K562 (cell line): ENCODE measurements at regions not wholly inside any gene's neighbourhood (a gene's known extent, or its start where the extent isn't known, plus 50 kb on each side); places are given as distances from the start of the nearest gene placed in this dataset.

ENCODE experiments used
- ATAC-seq: fragments of 200-7000 bp; cut with Tn5 transposase; 3 replicates; pipeline ENCODE4 v1.9.1; 2020; ENCODE audit warnings: moderate library complexity
- BruUV-seq: library from RNA; stranded (reverse); fragments of 400-500 nt; replicated peaks from 2 replicates; lab custom pipeline; 2021; lab: Mats Ljungman, UMichigan
- CTCF ChIA-PET: fragments of 300-600 bp; formaldehyde crosslinking; extraction: SDS; loops from one replicate; lab custom pipeline; 2021; ENCODE audit warnings: low intra/inter-chr PET ratio; lab: Yijun Ruan, JAX
- POLR2A ChIA-PET: fragments of 300-600, 350-650 bp; sonication (Branson Sonifier 250); formaldehyde crosslinking; extraction: SDS; loops from one replicate; lab custom pipeline; 2021; ENCODE audit warnings: antibody characterized with exemption, inconsistent platforms; lab: Yijun Ruan, JAX
- DNase-seq, 4 experiments: peaks; one replicate each; pipeline versions ENCODE4 v3.0.0 to v3.0.0-alpha.2; 2011 to 2018; ENCODE audit warnings: low spot score in 3 of 4, mixed read lengths in 3 of 4; ENCODE audit errors: extremely low read depth in 1 of 4
- FAIRE-seq: peaks from 2 replicates; lab custom pipeline; 2011; peaks lifted over from hg19 to GRCh38; lab: Jason Lieb, UNC
- H2AFZ ChIP-seq: 2 replicates; pipeline ENCODE4 v1.6.0; 2011; ENCODE audit warnings: low read depth, low read length, control low read depth, inconsistent platforms
- H3K27ac ChIP-seq: fragments of 200-600 bp; 3 replicates; pipeline ENCODE4 v1.8.0; 2011; ENCODE audit warnings: low read depth, mild to moderate bottlenecking, control low read depth, inconsistent platforms, low read length, moderate library complexity, mixed read lengths; ENCODE audit errors: extremely low read depth
- H3K27me3 ChIP-seq, 2 experiments: fragments of 300-600 bp in 1 of 2; 2 replicates in 1 of 2; 3 replicates in 1 of 2; pipeline versions ENCODE4 v1.6.0 to v1.8.0; 2011; ENCODE audit warnings: inconsistent platforms in 2 of 2, low read length in 2 of 2, mild to moderate bottlenecking in 1 of 2, mixed read lengths in 1 of 2, moderate library complexity in 1 of 2; ENCODE audit not compliant: control insufficient read depth in 2 of 2, insufficient read depth in 2 of 2
- H3K36me3 ChIP-seq: fragments of 300-600 bp; 3 replicates; pipeline ENCODE4 v1.8.0; 2011; ENCODE audit warnings: mild to moderate bottlenecking, low read length, inconsistent platforms; ENCODE audit not compliant: control insufficient read depth, insufficient read depth
- H3K4me1 ChIP-seq, 2 experiments: fragments of 200-600 bp in 1 of 2; replicated peaks in 1 of 2; 2 replicates in 1 of 2; 3 replicates in 1 of 2; pipeline versions ENCODE4 v1.5.1 to v1.8.0; 2011; ENCODE audit warnings: inconsistent platforms in 2 of 2, low read length in 2 of 2, mild to moderate bottlenecking in 1 of 2, mixed read lengths in 1 of 2, moderate library complexity in 1 of 2; ENCODE audit not compliant: control insufficient read depth in 2 of 2, insufficient read depth in 2 of 2
- H3K4me2 ChIP-seq: 2 replicates; pipeline ENCODE4 v1.6.1; 2011; ENCODE audit warnings: low read length, control low read depth, inconsistent platforms, mixed read lengths; ENCODE audit not compliant: insufficient read depth
- H3K4me3 ChIP-seq: fragments of 200-600 bp; sonication (generic), shearing (Covaris generic); 2 replicates; pipeline ENCODE4 v1.5.1; 2016; ENCODE audit warnings: control low read depth, inconsistent platforms
- H3K79me2 ChIP-seq: fragments of 200-600 bp; 3 replicates; pipeline ENCODE4 v1.8.0; 2011; ENCODE audit warnings: low read length, inconsistent platforms; ENCODE audit not compliant: control insufficient read depth, insufficient read depth
- H3K9ac ChIP-seq, 2 experiments: 2 replicates each; pipeline versions ENCODE4 v1.6.0 to v1.6.1; 2011; ENCODE audit warnings: low read depth in 2 of 2, low read length in 2 of 2, control low read depth in 1 of 2, inconsistent platforms in 1 of 2, mild to moderate bottlenecking in 1 of 2, mixed read lengths in 1 of 2; ENCODE audit not compliant: insufficient read depth in 1 of 2
- H3K9me1 ChIP-seq: one replicate; pipeline ENCODE4 v1.6.0; 2011; ENCODE audit warnings: inconsistent platforms, mild to moderate bottlenecking, low read length, moderate library complexity; ENCODE audit not compliant: control insufficient read depth, insufficient read depth
- H3K9me3 ChIP-seq: replicated peaks from 2 replicates; pipeline ENCODE4 v1.5.1; 2011; ENCODE audit warnings: low read depth, low read length, inconsistent platforms; ENCODE audit not compliant: control insufficient read depth, insufficient read depth
- H4K20me1 ChIP-seq: replicated peaks from 2 replicates; pipeline ENCODE4 v1.6.1; 2011; ENCODE audit warnings: low read length, inconsistent platforms, mixed read lengths; ENCODE audit not compliant: control insufficient read depth, insufficient read depth
- MED1 ChIP-seq: sonication (generic); formaldehyde crosslinking; IDR thresholded peaks from 2 replicates; pipeline ENCODE4 v1.8.1; 2023; ENCODE audit warnings: missing genetic modification reagents, borderline replicate concordance
- NCOA6 ChIP-seq: fragments of 450-650 bp; IDR thresholded peaks from 2 replicates; pipeline ENCODE4 v1.6.1; 2017; ENCODE audit warnings: mild to moderate bottlenecking
- RBM17 ChIP-seq: fragments of 200-400 bp; formaldehyde crosslinking; IDR thresholded peaks from 2 replicates; pipeline ENCODE4 v1.6.1; 2017; ENCODE audit warnings: low read depth, mild to moderate bottlenecking, low read length, borderline replicate concordance
- REST ChIP-seq, 2 experiments: fragments of 450-650 bp; formaldehyde crosslinking in 1 of 2; IDR thresholded peaks; 2 replicates each; pipeline versions ENCODE4 v1.4.0 to v1.6.1; 2014 to 2020; ENCODE audit warnings: mild to moderate bottlenecking in 2 of 2, borderline replicate concordance in 1 of 2, low read depth in 1 of 2
- SUPT5H ChIP-seq: fragments of 450-650 bp; IDR thresholded peaks from 2 replicates; pipeline ENCODE4 v1.6.1; 2016
- ZC3H11A ChIP-seq: IDR thresholded peaks from 2 replicates; pipeline ENCODE4 v1.6.1; 2012; ENCODE audit warnings: low read depth, low read length, improper control_type of control experiment
- ZHX1 ChIP-seq: fragments of 150-350 bp; conservative IDR thresholded peaks from 2 replicates; pipeline ENCODE4 v1.6.1; 2014; ENCODE audit warnings: low read length
- ZNF24 ChIP-seq: fragments of 450-650 bp; IDR thresholded peaks from 2 replicates; pipeline ENCODE4 v1.6.1; 2016
- ZNF583 ChIP-seq: fragments of 250-450 bp; sonication (Bioruptor Pico); IDR thresholded peaks from 2 replicates; pipeline ENCODE4 v1.4.0; 2020
- ZNF639 ChIP-seq, 2 experiments: fragments of 200-800 bp in 1 of 2; sonication (Bioruptor generic) in 1 of 2; sonication (generic) in 1 of 2; formaldehyde crosslinking in 1 of 2; IDR thresholded peaks in 1 of 2; conservative IDR thresholded peaks in 1 of 2; 2 replicates each; pipeline versions ENCODE4 v1.5.0 to v1.6.1; 2016 to 2020; ENCODE audit warnings: missing compliant biosample characterization in 1 of 2, missing genetic modification characterization in 1 of 2, missing genetic modification reagents in 1 of 2
- WGBS: fragments of 100-300 bp; shearing (Covaris generic); methylation state at CpG from one replicate; pipeline ENCODE4 v1.1.6; 2016; ENCODE audit warnings: low coverage, mixed read lengths; ENCODE audit not compliant: insufficient coverage; ENCODE audit errors: missing lambda C conversion rate; 5-methylcytosine and 5-hydroxymethylcytosine counted together
- in situ Hi-C: fragments of 300-500 bp; cut with MboI; formaldehyde crosslinking; loops from 4 replicates; pipeline ENCODE4 v1.15.0; 2018; ENCODE audit warnings: inconsistent platforms, mixed read lengths
- intact Hi-C: fragments of 100-400 bp; cut with micrococcal nuclease; formaldehyde crosslinking; loops from 2 replicates; pipeline ENCODE4 v1.14.2; 2022

- Histone ChIP-seq H3K36me3 (no peaks in the 10 kb centered on the region), H3K27ac (no peak overlapping the region), H3K9me3 (no peaks in the 10 kb centered on the region), H3K27me3 (no peaks in the 10 kb centered on the region), H3K4me2 (no peak overlapping the region), H3K9ac (no peak overlapping the region), H3K4me3 (no peak overlapping the region), H3K9me1 (no peaks in the 10 kb centered on the region), H3K79me2 (0 out of 3 replicates have a peak, but pooled peaks cover 6% of the 10 kb centered on the region), H3K4me1 (peaks cover 0 to 38% of the 10 kb centered on the region in 2 experiments; a peak in 3 of 5 replicates), H2AFZ (no peak overlapping the region), H4K20me1 (peaks cover 12% of the 10 kb centered on the region)
- ChIA-PET POLR2A (no interaction called here), CTCF (no interaction called here)
- no TSS peak for BruUV-seq
- intact Hi-C loops = no loop called here
- in situ Hi-C loops = no loop called here
- DNase-seq (no peak), FAIRE-seq (no peak), ATAC-seq (no peak)
- WGBS = 25% methylated on average over 1 of the region's 1 CpG
- no peak for TF ChIP-seq MED1 (CRISPR knock-in tag)
- TF ChIP-seq ZC3H11A = no peak
- TF ChIP-seq RBM17 = no peak
- no peak for TF ChIP-seq ZNF639 (CRISPR knock-in tag; conservative IDR thresholded peaks at IDR 0.05 in 1 of 2, IDR thresholded peaks at IDR 0.05 in 1 of 2)
- no peak for TF ChIP-seq REST (IDR thresholded peaks at IDR 0.05; ENCODE audit: borderline replicate concordance)
- no peak for TF ChIP-seq REST (CRISPR knock-in tag; IDR thresholded peaks at IDR 0.05; ENCODE audit: low read depth)
- TF ChIP-seq ZHX1 = no peak
- no peak for TF ChIP-seq SUPT5H
- TF ChIP-seq ZNF24 = no peak
- no peak for TF ChIP-seq ZNF583 (CRISPR knock-in tag)
- TF ChIP-seq NCOA6 = no peak
These were observed 208.4 kb upstream of the CNR1 start for GRCh38 chr6:88374553-88374952.
